GM12874 (cell line): ENCODE measurements at regions not wholly inside any gene's neighbourhood (a gene's known extent, or its start where the extent isn't known, plus 50 kb on each side); places are given as distances from the start of the nearest gene placed in this dataset.

Experiments
- TF ChIP-seq, protein P1 (sequence below): IDR thresholded peaks from 2 replicates; pipeline ENCODE4 v1.5.1; 2011; ENCODE audit warnings: low read depth, mild to moderate bottlenecking, control low read depth, low read length, moderate library complexity; ENCODE audit not compliant: insufficient read depth

DNA sequence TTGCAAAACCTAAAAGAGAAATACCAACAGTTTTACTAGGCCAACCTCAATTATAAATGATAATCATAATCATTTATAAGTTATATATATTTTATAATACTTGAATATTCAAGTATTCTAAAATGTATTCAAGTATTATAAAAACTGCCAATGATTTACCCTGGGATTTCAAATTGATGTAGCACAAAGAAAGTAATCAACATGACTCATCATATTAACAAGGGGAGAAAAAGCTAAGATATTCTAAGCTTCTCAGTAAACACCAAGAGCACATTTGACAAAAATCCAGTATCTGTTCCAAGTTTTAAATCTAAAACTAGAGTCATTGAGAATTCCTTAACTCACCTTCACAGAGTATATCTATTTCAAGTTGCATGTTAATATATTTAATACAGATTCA, 56.1 kb downstream of the CAPZA3 start:
- TF ChIP-seq, protein P1, sequence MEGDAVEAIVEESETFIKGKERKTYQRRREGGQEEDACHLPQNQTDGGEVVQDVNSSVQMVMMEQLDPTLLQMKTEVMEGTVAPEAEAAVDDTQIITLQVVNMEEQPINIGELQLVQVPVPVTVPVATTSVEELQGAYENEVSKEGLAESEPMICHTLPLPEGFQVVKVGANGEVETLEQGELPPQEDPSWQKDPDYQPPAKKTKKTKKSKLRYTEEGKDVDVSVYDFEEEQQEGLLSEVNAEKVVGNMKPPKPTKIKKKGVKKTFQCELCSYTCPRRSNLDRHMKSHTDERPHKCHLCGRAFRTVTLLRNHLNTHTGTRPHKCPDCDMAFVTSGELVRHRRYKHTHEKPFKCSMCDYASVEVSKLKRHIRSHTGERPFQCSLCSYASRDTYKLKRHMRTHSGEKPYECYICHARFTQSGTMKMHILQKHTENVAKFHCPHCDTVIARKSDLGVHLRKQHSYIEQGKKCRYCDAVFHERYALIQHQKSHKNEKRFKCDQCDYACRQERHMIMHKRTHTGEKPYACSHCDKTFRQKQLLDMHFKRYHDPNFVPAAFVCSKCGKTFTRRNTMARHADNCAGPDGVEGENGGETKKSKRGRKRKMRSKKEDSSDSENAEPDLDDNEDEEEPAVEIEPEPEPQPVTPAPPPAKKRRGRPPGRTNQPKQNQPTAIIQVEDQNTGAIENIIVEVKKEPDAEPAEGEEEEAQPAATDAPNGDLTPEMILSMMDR, result no peak

DNA sequence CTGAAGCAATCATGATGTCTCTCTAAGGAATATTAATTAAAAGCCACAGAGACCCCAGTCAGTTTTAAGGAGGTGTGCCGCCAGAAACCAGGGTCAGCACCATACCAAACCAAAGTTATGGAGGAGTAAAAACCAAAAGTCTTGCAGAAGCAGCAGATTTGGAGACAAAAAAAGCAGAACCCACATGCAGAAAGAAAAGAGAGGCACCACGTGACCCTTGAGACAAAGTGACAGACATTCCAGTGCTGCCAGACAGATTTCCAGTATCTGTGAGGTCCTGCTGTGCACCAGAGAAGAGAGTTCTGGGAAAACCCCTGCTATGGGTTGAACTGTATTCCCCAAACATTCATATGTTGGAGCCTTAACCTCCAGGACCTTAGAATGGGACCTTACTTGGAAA, 59.7 kb downstream of the CAPZA3 start:
- TF ChIP-seq, protein P1, result no peak

DNA sequence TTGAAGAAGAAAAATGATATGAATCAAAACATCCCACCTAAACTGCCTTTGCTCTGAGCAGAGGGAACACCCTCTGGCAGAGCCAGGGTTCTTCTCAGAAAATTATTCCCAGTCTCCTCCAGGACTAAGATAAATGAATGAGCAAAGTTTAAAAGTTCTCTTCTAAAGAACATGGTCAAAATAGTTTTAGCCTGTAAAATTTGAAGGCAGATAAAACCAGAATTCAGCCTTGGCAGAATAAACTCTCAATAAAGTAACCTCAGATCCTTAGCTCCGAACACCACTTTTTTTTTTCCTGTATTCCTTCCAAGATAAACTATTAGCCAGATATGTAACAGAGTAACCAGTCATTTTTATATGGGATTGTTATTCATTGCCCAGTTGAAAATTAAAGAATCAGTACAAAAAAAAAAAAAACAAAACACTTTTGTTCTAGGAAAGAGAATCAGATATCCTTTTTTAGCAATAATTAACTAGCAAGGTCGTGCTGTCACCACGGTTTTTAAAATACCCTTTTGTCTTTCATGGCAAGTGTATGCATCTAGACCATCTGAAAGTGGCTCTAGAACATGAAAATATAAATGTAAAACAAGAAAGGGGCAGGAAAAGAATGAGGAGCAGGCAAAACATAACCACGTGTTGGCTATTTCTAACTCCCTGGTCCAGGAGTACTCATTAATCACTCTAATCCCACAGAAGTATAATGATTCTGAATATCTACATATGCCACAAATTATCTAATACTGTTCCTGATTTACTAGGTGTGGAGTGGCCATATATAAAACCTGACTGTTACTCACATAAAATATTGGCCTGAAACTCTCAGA, 60.8 kb downstream of the CAPZA3 start:
- TF ChIP-seq, protein P1, result no peak

DNA sequence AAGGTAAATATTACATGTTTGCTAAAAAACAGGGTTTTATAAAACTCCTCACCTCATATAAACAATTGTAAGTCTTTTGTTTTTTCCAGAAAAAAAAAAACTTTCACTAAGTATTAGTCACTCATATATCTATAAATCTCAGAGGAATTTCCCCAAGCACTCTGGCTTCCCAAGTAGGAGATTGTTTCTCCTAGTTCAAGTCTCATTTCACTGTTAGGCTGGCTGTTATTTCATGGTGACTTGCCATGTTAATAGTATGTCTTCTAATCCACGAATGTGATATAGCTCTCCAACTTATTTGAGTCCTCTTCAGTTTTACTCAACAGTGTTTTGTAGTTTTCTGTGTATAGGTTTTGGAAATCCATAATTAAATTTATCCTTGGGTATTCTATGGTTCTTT, 61.6 kb downstream of the CAPZA3 start:
- TF ChIP-seq, protein P1, result no peak

GRCh38 chr12:18805516-18806248, 67.8 kb downstream of the CAPZA3 start:
- TF ChIP-seq, protein P1, result no peak

DNA sequence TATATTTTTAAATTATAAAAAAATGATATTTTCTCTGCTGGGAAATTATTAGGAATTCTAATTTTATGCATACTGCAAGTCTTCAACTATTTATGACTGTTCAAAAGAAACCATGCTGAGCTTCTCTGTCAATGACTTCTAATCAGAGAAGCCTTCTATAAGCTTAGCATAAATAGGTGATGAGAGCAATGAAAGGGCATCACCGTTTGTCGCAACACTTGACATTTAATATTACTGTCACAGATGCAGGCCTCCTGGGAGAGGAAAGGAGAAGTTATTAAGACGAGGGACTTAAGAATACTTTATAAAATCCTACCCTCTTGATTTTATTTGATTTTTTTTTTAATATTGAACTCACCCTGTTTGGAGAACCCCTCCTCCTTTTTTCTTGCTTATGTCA, 69.8 kb downstream of the CAPZA3 start:
- TF ChIP-seq, protein P1, result no peak

DNA sequence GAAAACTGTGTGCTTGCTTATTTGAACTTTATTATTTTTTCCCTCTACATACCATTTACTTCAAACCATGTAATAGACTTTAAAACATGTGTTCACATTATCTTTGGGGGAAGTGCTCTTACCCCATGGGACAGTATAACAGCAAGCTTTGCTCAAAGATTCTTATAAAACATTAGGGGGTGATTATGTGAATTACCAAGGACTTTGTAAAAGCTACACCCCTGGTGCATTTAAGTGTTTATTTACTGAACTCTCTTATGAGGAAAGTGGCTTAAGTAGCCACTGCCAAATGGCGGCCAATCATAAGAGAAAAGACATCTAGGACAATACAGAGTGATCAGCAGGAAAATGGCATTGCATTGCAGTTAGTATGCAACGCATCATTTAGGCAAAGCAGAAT, 70.3 kb downstream of the CAPZA3 start:
- TF ChIP-seq, protein P1, result no peak
